HEK293 (cell line): ENCODE measurements at regions not wholly inside any gene's neighbourhood (a gene's known extent, or its start where the extent isn't known, plus 50 kb on each side); places are given as distances from the start of the nearest gene placed in this dataset.

Experiments
- CTCF ChIA-PET: fragments of 350-600 bp; formaldehyde crosslinking; extraction: SDS; loops from one replicate; lab custom pipeline; 2021; ENCODE audit warnings: antibody characterized with exemption; lab: Yijun Ruan, JAX
- POLR2A ChIA-PET: fragments of 300-600 bp; formaldehyde crosslinking; extraction: SDS; loops from one replicate; lab custom pipeline; 2020; ENCODE audit warnings: antibody characterized with exemption, inconsistent platforms; lab: Yijun Ruan, JAX
- H3K27ac ChIP-seq: fragments of 200-500 bp; sonication (Bioruptor generic); 2 replicates; pipeline ENCODE4 v1.5.1; 2014; ENCODE audit warnings: low read depth, low read length, control low read depth, inconsistent platforms; ENCODE audit errors: extremely low read depth
- H3K36me3 ChIP-seq, 2 experiments: fragments of 200-500 bp in 1 of 2; sonication (Bioruptor generic) in 1 of 2; 1 replicate in 1 of 2; 2 replicates in 1 of 2; pipeline ENCODE4 v1.5.1; 2014 to 2017; ENCODE audit warnings: inconsistent platforms in 2 of 2, low read length in 2 of 2; ENCODE audit not compliant: control insufficient read depth in 2 of 2, insufficient read depth in 1 of 2
- H3K4me1 ChIP-seq: fragments of 200-500 bp; sonication (Bioruptor generic); 2 replicates; pipeline ENCODE4 v1.5.1; 2014; ENCODE audit warnings: mild to moderate bottlenecking, low read length, inconsistent platforms; ENCODE audit not compliant: control insufficient read depth, insufficient read depth
- H3K4me3 ChIP-seq: 2 replicates; pipeline ENCODE4 v1.5.1; 2011; ENCODE audit warnings: low read depth, mild to moderate bottlenecking, control low read depth, low read length, moderate library complexity
- H3K9me3 ChIP-seq: fragments of 200-500 bp; sonication (Bioruptor generic); 2 replicates; pipeline ENCODE4 v1.5.1; 2014; ENCODE audit warnings: low read depth, low read length, inconsistent platforms; ENCODE audit not compliant: control insufficient read depth, insufficient read depth
- BCL11B ChIP-seq: fragments of 450-650 bp; formaldehyde crosslinking; IDR thresholded peaks from 2 replicates; pipeline ENCODE4 v1.5.1; 2016; ENCODE audit warnings: low read depth, missing biosample characterization, missing genetic modification characterization
- OVOL3 ChIP-seq: fragments of 450-650 bp; formaldehyde crosslinking; IDR thresholded peaks from 2 replicates; pipeline ENCODE4 v1.5.1; 2016; ENCODE audit warnings: missing biosample characterization, missing genetic modification characterization
- ZBTB1 ChIP-seq: fragments of 450-650 bp; formaldehyde crosslinking; IDR thresholded peaks from 2 replicates; pipeline ENCODE4 v1.5.1; 2016; ENCODE audit warnings: missing biosample characterization, missing genetic modification characterization
- ZBTB17 ChIP-seq: fragments of 450-650 bp; formaldehyde crosslinking; IDR thresholded peaks from 2 replicates; pipeline ENCODE4 v1.5.1; 2016; ENCODE audit warnings: missing biosample characterization, missing genetic modification characterization
- ZBTB21 ChIP-seq: fragments of 450-650 bp; formaldehyde crosslinking; IDR thresholded peaks from 2 replicates; pipeline ENCODE4 v1.5.1; 2017; ENCODE audit warnings: missing biosample characterization, missing genetic modification characterization
- ZBTB48 ChIP-seq: fragments of 450-650 bp; formaldehyde crosslinking; IDR thresholded peaks from 2 replicates; pipeline ENCODE4 v1.5.1; 2016; ENCODE audit warnings: missing biosample characterization, missing genetic modification characterization
- ZFP37 ChIP-seq: fragments of 450-650 bp; formaldehyde crosslinking; IDR thresholded peaks from 2 replicates; pipeline ENCODE4 v1.5.1; 2016; ENCODE audit warnings: missing biosample characterization, missing genetic modification characterization
- ZNF157 ChIP-seq: fragments of 450-650 bp; formaldehyde crosslinking; IDR thresholded peaks from 2 replicates; pipeline ENCODE4 v1.5.1; 2016; ENCODE audit warnings: missing biosample characterization, missing genetic modification characterization
- ZNF175 ChIP-seq: fragments of 450-650 bp; formaldehyde crosslinking; IDR thresholded peaks from 2 replicates; pipeline ENCODE4 v1.5.1; 2016; ENCODE audit warnings: missing biosample characterization, missing genetic modification characterization
- ZNF214 ChIP-seq: fragments of 450-650 bp; formaldehyde crosslinking; IDR thresholded peaks from 2 replicates; pipeline ENCODE4 v1.5.1; 2017; ENCODE audit warnings: missing biosample characterization, mild to moderate bottlenecking, missing genetic modification characterization, borderline replicate concordance
- ZNF221 ChIP-seq: fragments of 450-650 bp; formaldehyde crosslinking; IDR thresholded peaks from 2 replicates; pipeline ENCODE4 v1.5.1; 2017; ENCODE audit warnings: missing biosample characterization, missing genetic modification characterization, borderline replicate concordance
- ZNF23 ChIP-seq: fragments of 450-650 bp; formaldehyde crosslinking; IDR thresholded peaks from 2 replicates; pipeline ENCODE4 v1.5.1; 2016; ENCODE audit warnings: missing biosample characterization, missing genetic modification characterization, borderline replicate concordance
- ZNF24 ChIP-seq: fragments of 450-650 bp; formaldehyde crosslinking; IDR thresholded peaks from 2 replicates; pipeline ENCODE4 v1.5.1; 2016; ENCODE audit warnings: missing biosample characterization, missing genetic modification characterization
- ZNF266 ChIP-seq: fragments of 450-650 bp; formaldehyde crosslinking; IDR thresholded peaks from 2 replicates; pipeline ENCODE4 v1.5.1; 2016; ENCODE audit warnings: missing biosample characterization, missing genetic modification characterization, low read depth
- ZNF394 ChIP-seq: fragments of 450-650 bp; formaldehyde crosslinking; IDR thresholded peaks from 2 replicates; pipeline ENCODE4 v1.5.1; 2016; ENCODE audit warnings: missing biosample characterization, missing genetic modification characterization, mild to moderate bottlenecking, moderate library complexity, borderline replicate concordance
- ZNF501 ChIP-seq: fragments of 450-650 bp; formaldehyde crosslinking; IDR thresholded peaks from 2 replicates; pipeline ENCODE4 v1.5.1; 2016; ENCODE audit warnings: missing biosample characterization, missing genetic modification characterization
- TF ChIP-seq, protein P1 (sequence below): fragments of 450-650 bp; formaldehyde crosslinking; IDR thresholded peaks from 2 replicates; pipeline ENCODE4 v1.5.1; 2017; ENCODE audit warnings: missing biosample characterization, mild to moderate bottlenecking, missing genetic modification characterization, moderate library complexity
- TF ChIP-seq, protein P2 (sequence below): fragments of 450-650 bp; formaldehyde crosslinking; IDR thresholded peaks from 2 replicates; pipeline ENCODE4 v1.5.1; 2016; ENCODE audit warnings: missing biosample characterization, missing genetic modification characterization, low read depth

DNA sequence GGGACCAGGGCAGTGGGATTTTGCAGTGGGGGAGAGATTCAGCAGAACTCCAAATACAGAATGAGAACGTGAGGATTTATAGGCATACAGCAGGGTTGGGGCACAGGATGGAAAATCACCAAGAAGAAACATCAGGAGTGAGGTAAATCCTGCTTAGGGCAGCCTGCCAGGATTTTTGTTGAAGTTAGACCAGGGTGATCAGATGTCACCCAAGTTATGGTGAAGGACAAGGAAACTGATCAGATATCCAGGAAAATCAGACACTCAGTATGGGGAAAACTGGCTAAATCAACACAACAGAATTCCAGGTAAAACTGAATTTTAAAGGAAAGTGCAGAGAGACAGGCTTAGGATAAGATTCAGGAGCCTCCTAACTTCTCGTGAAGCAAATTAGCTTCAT is 682.4 kb downstream of the TMEM121 start:
- H3K27ac ChIP-seq: no peak overlapping the region
- no peaks in the 10 kb centered on the region for H3K36me3 ChIP-seq
- CTCF ChIA-PET: interaction anchor here (0.7 kb wide), 1 partner anchor 142 kb away, joined by 4 read pairs; no protein-coding TSS in a partner anchor
- no peak overlapping the region for H3K4me3 ChIP-seq
- TF ChIP-seq, protein P1, sequence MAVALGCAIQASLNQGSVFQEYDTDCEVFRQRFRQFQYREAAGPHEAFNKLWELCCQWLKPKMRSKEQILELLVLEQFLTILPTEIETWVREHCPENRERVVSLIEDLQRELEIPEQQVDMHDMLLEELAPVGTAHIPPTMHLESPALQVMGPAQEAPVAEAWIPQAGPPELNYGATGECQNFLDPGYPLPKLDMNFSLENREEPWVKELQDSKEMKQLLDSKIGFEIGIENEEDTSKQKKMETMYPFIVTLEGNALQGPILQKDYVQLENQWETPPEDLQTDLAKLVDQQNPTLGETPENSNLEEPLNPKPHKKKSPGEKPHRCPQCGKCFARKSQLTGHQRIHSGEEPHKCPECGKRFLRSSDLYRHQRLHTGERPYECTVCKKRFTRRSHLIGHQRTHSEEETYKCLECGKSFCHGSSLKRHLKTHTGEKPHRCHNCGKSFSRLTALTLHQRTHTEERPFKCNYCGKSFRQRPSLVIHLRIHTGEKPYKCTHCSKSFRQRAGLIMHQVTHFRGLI: no peak
- no peak for TF ChIP-seq BCL11B (tag by site-specific recombination)
- no peak for TF ChIP-seq ZNF23 (tag by site-specific recombination)
- TF ChIP-seq ZNF157: no peak
- no peak for TF ChIP-seq ZNF221 (tag by site-specific recombination)
- TF ChIP-seq, protein P2, sequence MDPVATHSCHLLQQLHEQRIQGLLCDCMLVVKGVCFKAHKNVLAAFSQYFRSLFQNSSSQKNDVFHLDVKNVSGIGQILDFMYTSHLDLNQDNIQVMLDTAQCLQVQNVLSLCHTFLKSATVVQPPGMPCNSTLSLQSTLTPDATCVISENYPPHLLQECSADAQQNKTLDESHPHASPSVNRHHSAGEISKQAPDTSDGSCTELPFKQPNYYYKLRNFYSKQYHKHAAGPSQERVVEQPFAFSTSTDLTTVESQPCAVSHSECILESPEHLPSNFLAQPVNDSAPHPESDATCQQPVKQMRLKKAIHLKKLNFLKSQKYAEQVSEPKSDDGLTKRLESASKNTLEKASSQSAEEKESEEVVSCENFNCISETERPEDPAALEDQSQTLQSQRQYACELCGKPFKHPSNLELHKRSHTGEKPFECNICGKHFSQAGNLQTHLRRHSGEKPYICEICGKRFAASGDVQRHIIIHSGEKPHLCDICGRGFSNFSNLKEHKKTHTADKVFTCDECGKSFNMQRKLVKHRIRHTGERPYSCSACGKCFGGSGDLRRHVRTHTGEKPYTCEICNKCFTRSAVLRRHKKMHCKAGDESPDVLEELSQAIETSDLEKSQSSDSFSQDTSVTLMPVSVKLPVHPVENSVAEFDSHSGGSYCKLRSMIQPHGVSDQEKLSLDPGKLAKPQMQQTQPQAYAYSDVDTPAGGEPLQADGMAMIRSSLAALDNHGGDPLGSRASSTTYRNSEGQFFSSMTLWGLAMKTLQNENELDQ (tag by site-specific recombination): no peak
- no peak for TF ChIP-seq ZNF266 (tag by site-specific recombination)
- TF ChIP-seq ZBTB48 (tag by site-specific recombination): no peak
- TF ChIP-seq ZBTB21: no peak
- TF ChIP-seq OVOL3 (tag by site-specific recombination): no peak
- TF ChIP-seq ZFP37 (tag by site-specific recombination): no peak
- TF ChIP-seq ZNF501 (tag by site-specific recombination): no peak
- no peak for TF ChIP-seq ZNF24 (tag by site-specific recombination)
- H3K4me1 ChIP-seq: no peaks in the 10 kb centered on the region
- no peaks in the 10 kb centered on the region for H3K9me3 ChIP-seq
- POLR2A ChIA-PET: no interaction called here

DNA sequence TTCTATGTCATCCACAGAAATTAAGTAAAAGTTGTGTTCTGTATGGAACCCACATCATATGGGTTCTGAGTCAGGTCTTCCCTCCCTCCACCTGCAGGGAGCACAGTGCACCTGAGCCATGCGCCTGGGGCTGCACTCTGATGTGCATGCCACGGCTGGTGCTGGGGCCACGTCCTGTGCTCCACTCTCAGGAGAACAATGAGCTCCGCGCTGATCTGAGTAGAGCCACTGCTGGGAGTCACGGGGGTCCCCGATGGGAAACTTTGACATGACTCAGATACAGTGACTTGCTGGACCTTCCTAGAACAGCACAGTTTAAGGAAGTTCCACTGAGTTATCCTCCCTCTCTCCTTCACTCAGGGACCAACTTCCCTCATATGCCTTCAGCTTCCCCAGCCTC is 683.4 kb downstream of the TMEM121 start:
- TF ChIP-seq ZBTB48 (tag by site-specific recombination): no peak
- TF ChIP-seq, protein P1: no peak
- no peak for TF ChIP-seq ZNF394
- no peak for TF ChIP-seq ZBTB1 (tag by site-specific recombination)
- TF ChIP-seq ZBTB17 (tag by site-specific recombination): no peak
- ChIA-PET POLR2A (no interaction called here), CTCF (interaction anchor here (0.7 to 3.0 kb wide), 9 partner anchors 9 to 167 kb away, joined by 3 to 10 read pairs (median 3); no protein-coding TSS in a partner anchor)
- H3K36me3 ChIP-seq: no peaks in the 10 kb centered on the region
- H3K4me3 ChIP-seq: no peak overlapping the region
- no peak overlapping the region for H3K27ac ChIP-seq
- no peaks in the 10 kb centered on the region for H3K4me1 ChIP-seq
- H3K9me3 ChIP-seq: no peaks in the 10 kb centered on the region

DNA sequence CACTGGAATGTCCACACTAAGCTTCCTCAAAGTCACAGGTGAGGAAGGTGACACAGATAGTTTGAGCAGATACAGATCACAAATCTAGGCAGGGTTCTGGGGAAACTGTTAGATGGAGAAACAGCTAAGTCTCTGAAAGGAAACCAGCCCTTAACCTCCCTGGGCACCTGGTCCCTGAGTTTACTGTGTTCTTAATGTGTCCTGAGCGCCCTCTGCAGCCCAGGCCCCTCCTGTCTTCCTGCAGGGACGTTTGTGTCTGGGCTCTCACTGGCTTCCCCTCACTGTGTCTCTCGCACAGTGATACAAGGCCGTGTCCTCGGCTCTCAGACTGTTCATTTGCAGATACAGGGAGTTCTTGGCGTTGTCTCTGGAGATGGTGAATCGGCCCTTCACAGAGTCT is 684.3 kb downstream of the TMEM121 start:
- no peak overlapping the region for H3K27ac ChIP-seq
- CTCF ChIA-PET: interaction anchor here (0.6 to 3.0 kb wide), 13 partner anchors 9 to 209 kb away, joined by 3 to 10 read pairs (median 3); no protein-coding TSS in a partner anchor
- POLR2A ChIA-PET: no interaction called here
- H3K9me3 ChIP-seq: no peaks in the 10 kb centered on the region
- H3K36me3 ChIP-seq: no peaks in the 10 kb centered on the region
- no peaks in the 10 kb centered on the region for H3K4me1 ChIP-seq
- H3K4me3 ChIP-seq: no peak overlapping the region
- TF ChIP-seq ZNF175 (no peak), ZNF214 (tag by site-specific recombination) (no peak)
- TF ChIP-seq, all 188 proteins: peak for 0
